SK-N-MC (cell line): ENCODE measurements at regions not wholly inside any gene's neighbourhood (a gene's known extent, or its start where the extent isn't known, plus 50 kb on each side); places are given as distances from the start of the nearest gene placed in this dataset.

Experiments used
- DNase-seq: peaks from one replicate; pipeline ENCODE4 v3.0.0-alpha.2; 2011; ENCODE audit warnings: low read depth, low spot score
- H3K27ac ChIP-seq: fragments of 200-600 bp; sonication (generic); 2 replicates; pipeline ENCODE4 v1.5.1; 2016; ENCODE audit warnings: mixed run types
- H3K36me3 ChIP-seq: fragments of 200-600 bp; sonication (generic); 2 replicates; pipeline ENCODE4 v1.6.1; 2017; ENCODE audit warnings: antibody characterized with exemption, low read length, mixed read lengths; ENCODE audit not compliant: insufficient read depth
- H3K4me3 ChIP-seq: fragments of 200-600 bp; sonication (generic); 2 replicates; pipeline ENCODE4 v1.5.1; 2016
- H3K9ac ChIP-seq: fragments of 200-600 bp; sonication (generic); 2 replicates; pipeline ENCODE4 v1.8.0; 2017; ENCODE audit warnings: mixed run types, mixed read lengths; ENCODE audit not compliant: insufficient read length
- H3K9me3 ChIP-seq: fragments of 200-600 bp; sonication (generic); 2 replicates; pipeline ENCODE4 v1.6.1; 2017; ENCODE audit warnings: low read depth, mild to moderate bottlenecking, antibody characterized with exemption, low read length, moderate library complexity, mixed read lengths
- EZH2 ChIP-seq: fragments of 200-600 bp; sonication (generic); IDR thresholded peaks from one replicate; pipeline ENCODE4 v1.6.1; 2017; ENCODE audit warnings: antibody characterized with exemption
- FOXP2 ChIP-seq: optimal IDR thresholded peaks from 2 replicates; pipeline ENCODE3; 2011; ENCODE audit warnings: mild to moderate bottlenecking, moderate library complexity; ENCODE audit not compliant: insufficient read depth; ENCODE audit errors: extremely low read length, control extremely low read depth
- POLR2AphosphoS5 ChIP-seq: IDR thresholded peaks from 2 replicates; pipeline ENCODE4 v1.6.1; 2012; ENCODE audit warnings: mild to moderate bottlenecking, low read depth, low read length, borderline replicate concordance

DNA sequence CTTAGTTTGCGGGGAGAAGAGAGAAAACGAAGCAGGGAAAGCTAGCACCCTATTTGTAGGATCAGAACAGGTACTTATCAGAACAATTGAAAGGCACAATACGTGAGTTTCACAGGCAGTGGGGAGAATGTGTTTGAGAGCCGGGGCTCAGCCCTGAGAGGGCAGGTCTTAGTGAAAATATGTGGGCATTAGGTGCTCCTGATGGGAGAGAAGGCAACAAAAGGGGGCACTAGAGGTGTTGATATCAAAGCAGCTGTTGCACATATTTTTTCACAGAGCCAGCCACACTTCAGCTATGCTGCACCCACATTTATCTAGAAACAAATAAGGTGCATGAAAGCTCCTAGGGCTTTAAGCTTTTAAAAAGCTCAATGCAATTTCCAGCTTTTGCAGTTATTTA lies 99.7 kb upstream of the MAN2A1 start:
- no peak for DNase-seq
- no peak overlapping the region for H3K4me3 ChIP-seq
- no peak for TF ChIP-seq EZH2
- no peak for TF ChIP-seq POLR2AphosphoS5
- TF ChIP-seq FOXP2 = no peak
- H3K9ac ChIP-seq = no peak overlapping the region
- no peaks in the 10 kb centered on the region for H3K36me3 ChIP-seq
- H3K27ac ChIP-seq = no peak overlapping the region
- H3K9me3 ChIP-seq = no peaks in the 10 kb centered on the region

- TF ChIP-seq POLR2AphosphoS5 = no peak
- no peak for TF ChIP-seq EZH2
- no peak for TF ChIP-seq FOXP2
- H3K9me3 ChIP-seq = no peaks in the 10 kb centered on the region
- H3K27ac ChIP-seq = no peak overlapping the region
- no peak overlapping the region for H3K9ac ChIP-seq
- H3K36me3 ChIP-seq = no peaks in the 10 kb centered on the region
- no peak for DNase-seq
- H3K4me3 ChIP-seq = no peak overlapping the region
Measured at GRCh38 chr5:109589239-109589638, 100.5 kb upstream of the MAN2A1 start.

- no peak overlapping the region for H3K4me3 ChIP-seq
- no peaks in the 10 kb centered on the region for H3K36me3 ChIP-seq
- DNase-seq = no peak
- H3K9me3 ChIP-seq = no peaks in the 10 kb centered on the region
- no peak overlapping the region for H3K9ac ChIP-seq
- no peak overlapping the region for H3K27ac ChIP-seq
- TF ChIP-seq POLR2AphosphoS5 = no peak
- no peak for TF ChIP-seq FOXP2
- TF ChIP-seq EZH2 = no peak
Measured at GRCh38 chr5:109588281-109589035, 101.3 kb upstream of the MAN2A1 start.

DNA sequence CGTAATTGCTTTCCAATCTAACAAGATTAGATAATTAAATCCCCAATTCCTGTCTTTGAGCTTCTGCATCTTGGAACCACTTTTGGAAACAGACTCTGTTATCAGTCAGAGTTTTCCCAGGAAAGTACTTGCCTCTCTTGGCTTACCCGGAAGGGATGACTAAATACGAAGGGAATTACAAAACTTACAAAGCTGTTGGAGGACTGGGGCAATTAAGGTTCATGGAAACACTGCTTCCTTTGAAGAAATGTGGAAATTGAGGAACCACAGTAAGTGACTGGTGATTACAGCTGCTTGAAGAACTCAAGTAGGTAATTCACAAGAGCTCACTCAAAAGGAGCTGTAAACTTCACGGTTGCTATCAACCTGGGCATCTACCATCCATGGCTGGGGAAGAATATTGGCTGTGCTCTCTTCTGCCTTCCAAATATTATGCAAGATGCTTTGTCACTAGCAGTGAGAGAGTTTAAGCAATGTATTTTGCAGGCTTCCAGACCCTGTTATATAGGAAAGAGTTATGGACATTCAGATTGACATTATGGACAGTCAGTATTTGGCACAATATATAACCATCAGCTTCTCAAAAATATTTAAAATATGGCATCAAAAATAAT lies 104.6 kb upstream of the MAN2A1 start:
- Histone ChIP-seq H3K4me3 (no peak overlapping the region), H3K9me3 (no peaks in the 10 kb centered on the region), H3K36me3 (no peaks in the 10 kb centered on the region), H3K27ac (no peak overlapping the region), H3K9ac (no peak overlapping the region)
- no peak for DNase-seq
- TF ChIP-seq POLR2AphosphoS5 (no peak), EZH2 (no peak), FOXP2 (no peak)

- Histone ChIP-seq H3K36me3 (no peaks in the 10 kb centered on the region), H3K4me3 (no peak overlapping the region), H3K9me3 (no peaks in the 10 kb centered on the region), H3K27ac (no peak overlapping the region), H3K9ac (no peak overlapping the region)
- no peak for TF ChIP-seq EZH2
- no peak for TF ChIP-seq POLR2AphosphoS5
- DNase-seq = no peak
Measured at GRCh38 chr5:109580225-109580624, 109.5 kb upstream of the MAN2A1 start.

- Histone ChIP-seq H3K4me3 (no peak overlapping the region), H3K9ac (no peak overlapping the region), H3K9me3 (no peaks in the 10 kb centered on the region), H3K36me3 (no peaks in the 10 kb centered on the region), H3K27ac (no peak overlapping the region)
- DNase-seq = no peak
- TF ChIP-seq FOXP2 = no peak
Measured at GRCh38 chr5:109575506-109575905, 114.2 kb upstream of the MAN2A1 start.

- no peak for TF ChIP-seq FOXP2
- TF ChIP-seq POLR2AphosphoS5 = no peak
- no peak for TF ChIP-seq EZH2
- no peak for DNase-seq
- H3K9ac ChIP-seq = no peak overlapping the region
- no peak overlapping the region for H3K27ac ChIP-seq
- no peaks in the 10 kb centered on the region for H3K9me3 ChIP-seq
- H3K36me3 ChIP-seq = no peaks in the 10 kb centered on the region
- no peak overlapping the region for H3K4me3 ChIP-seq
Measured at GRCh38 chr5:109574985-109575384, 114.7 kb upstream of the MAN2A1 start.

- TF ChIP-seq POLR2AphosphoS5 = no peak
- no peak for TF ChIP-seq FOXP2
- no peak for TF ChIP-seq EZH2
- Histone ChIP-seq H3K9me3 (no peaks in the 10 kb centered on the region), H3K9ac (no peak overlapping the region), H3K36me3 (no peaks in the 10 kb centered on the region), H3K4me3 (no peak overlapping the region), H3K27ac (no peak overlapping the region)
- DNase-seq = no peak
Measured at GRCh38 chr5:109573766-109574165, 116.0 kb upstream of the MAN2A1 start.

GRCh38 chr5:109573256-109573655 lies 116.5 kb upstream of the MAN2A1 start:
- Histone ChIP-seq H3K36me3 (no peaks in the 10 kb centered on the region), H3K9me3 (no peaks in the 10 kb centered on the region), H3K4me3 (no peak overlapping the region), H3K27ac (no peak overlapping the region), H3K9ac (no peak overlapping the region)
- TF ChIP-seq EZH2 = no peak
- no peak for TF ChIP-seq POLR2AphosphoS5
- no peak for TF ChIP-seq FOXP2
- no peak for DNase-seq
